ENCODE measurements at regions not wholly inside any gene's neighbourhood (a gene's known extent, or its start where the extent isn't known, plus 50 kb on each side); places are given as distances from the start of the nearest gene placed in this dataset.
"Not testable (repeated sequence)": the region's sequence is repeated elsewhere in the genome, so short reads cannot be mapped to it uniquely, and the experiment has no call there.

DNA sequence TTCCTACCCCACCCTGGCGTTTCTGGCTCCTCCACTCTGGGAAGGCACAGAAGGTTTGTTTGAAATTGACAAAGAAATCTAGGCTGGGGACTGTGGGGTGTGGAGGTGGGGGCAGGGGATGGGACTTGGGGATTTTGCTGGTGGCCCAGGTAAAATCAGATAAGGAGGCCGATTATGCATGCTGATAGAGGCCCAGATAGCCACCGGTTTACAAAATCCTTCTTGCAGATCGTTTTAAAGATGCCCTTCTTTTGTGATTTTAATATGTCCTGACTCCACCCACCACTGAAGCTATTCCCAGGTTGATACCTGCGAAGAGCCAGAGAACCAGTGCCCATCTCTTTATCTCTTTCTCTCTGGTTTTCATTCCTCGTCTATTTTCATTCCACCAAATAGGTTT lies 104.9 kb downstream of the TFAP2C start:
- H3K27ac ChIP-seq (ENCODE audit: low read depth, low read length, poor library complexity, severe bottlenecking) = no peak overlapping the region

DNA sequence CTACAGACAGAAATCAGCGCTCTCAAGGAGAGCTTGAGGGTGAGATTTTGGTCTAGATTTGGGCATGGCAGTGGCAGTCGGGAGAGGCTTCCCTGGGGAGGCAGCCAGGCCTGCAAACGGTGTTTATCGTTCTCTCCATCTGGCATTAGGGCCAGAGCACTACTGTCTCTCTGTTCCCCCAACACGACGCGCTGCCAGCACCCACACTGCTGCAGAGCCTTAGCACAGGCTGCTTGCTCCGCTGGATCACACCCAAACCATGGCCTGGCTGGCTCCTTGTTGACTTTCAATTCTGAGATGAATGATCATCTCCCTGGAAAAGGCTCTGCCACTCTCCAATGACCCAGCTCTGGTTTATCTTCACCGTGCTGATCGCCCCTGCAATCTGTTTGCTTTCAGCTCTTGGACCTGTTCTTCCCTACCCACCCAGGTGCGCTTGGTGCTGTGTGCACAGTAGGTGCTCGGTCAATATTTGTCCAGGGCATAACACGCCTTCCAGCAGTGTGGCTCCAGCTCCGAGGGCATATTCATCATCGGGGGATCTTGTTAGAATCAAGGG lies 106.1 kb downstream of the TFAP2C start:
- Histone ChIP-seq H3K9ac (ENCODE audit: low read length) (no peak overlapping the region), H3K36me3 (ENCODE audit: insufficient read depth, low read length) (no peaks in the 10 kb centered on the region), H3K9me2 (ENCODE audit: low read depth, low read length) (no peaks in the 10 kb centered on the region), H3K27ac (ENCODE audit: low read depth, low read length, poor library complexity, severe bottlenecking) (no peak overlapping the region), H3K4me1 (ENCODE audit: insufficient read depth, low read length, severe bottlenecking) (no peaks in the 10 kb centered on the region), H2AFZ (ENCODE audit: low read length) (no peak overlapping the region), H3F3A (ENCODE audit: insufficient read depth, low read length) (no peaks in the 10 kb centered on the region), H3K27me3 (ENCODE audit: insufficient read depth, low read length) (no peaks in the 10 kb centered on the region), H3K4me3 (ENCODE audit: low read depth, low read length, poor library complexity, severe bottlenecking) (no peak overlapping the region), H3K4me2 (ENCODE audit: low read length) (no peak overlapping the region), H3K9me3 (ENCODE audit: low read length) (no peaks in the 10 kb centered on the region), H4K20me1 (ENCODE audit: insufficient read depth, low read length) (no peaks in the 10 kb centered on the region), H3K79me2 (ENCODE audit: insufficient read depth, low read length) (no peaks in the 10 kb centered on the region)
- TF ChIP-seq, protein P1, sequence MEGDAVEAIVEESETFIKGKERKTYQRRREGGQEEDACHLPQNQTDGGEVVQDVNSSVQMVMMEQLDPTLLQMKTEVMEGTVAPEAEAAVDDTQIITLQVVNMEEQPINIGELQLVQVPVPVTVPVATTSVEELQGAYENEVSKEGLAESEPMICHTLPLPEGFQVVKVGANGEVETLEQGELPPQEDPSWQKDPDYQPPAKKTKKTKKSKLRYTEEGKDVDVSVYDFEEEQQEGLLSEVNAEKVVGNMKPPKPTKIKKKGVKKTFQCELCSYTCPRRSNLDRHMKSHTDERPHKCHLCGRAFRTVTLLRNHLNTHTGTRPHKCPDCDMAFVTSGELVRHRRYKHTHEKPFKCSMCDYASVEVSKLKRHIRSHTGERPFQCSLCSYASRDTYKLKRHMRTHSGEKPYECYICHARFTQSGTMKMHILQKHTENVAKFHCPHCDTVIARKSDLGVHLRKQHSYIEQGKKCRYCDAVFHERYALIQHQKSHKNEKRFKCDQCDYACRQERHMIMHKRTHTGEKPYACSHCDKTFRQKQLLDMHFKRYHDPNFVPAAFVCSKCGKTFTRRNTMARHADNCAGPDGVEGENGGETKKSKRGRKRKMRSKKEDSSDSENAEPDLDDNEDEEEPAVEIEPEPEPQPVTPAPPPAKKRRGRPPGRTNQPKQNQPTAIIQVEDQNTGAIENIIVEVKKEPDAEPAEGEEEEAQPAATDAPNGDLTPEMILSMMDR (IDR thresholded peaks at IDR 0.05; ENCODE audit: low read length) = no peak
- no peak for TF ChIP-seq EZH2 (IDR thresholded peaks at IDR 0.05; ENCODE audit: borderline replicate concordance, low read length)

More for the DNA sequence above, 104.9 kb downstream of the TFAP2C start:
- Histone ChIP-seq H3K9ac (ENCODE audit: low read length) (no peak overlapping the region), H3K27me3 (ENCODE audit: insufficient read depth, low read length) (no peaks in the 10 kb centered on the region), H3K36me3 (ENCODE audit: insufficient read depth, low read length) (no peaks in the 10 kb centered on the region), H3K4me3 (ENCODE audit: low read depth, low read length, poor library complexity, severe bottlenecking) (no peak overlapping the region), H3K9me3 (ENCODE audit: low read length) (no peaks in the 10 kb centered on the region), H3K4me1 (ENCODE audit: insufficient read depth, low read length, severe bottlenecking) (no peaks in the 10 kb centered on the region), H2AFZ (ENCODE audit: low read length) (no peak overlapping the region), H4K20me1 (ENCODE audit: insufficient read depth, low read length) (no peaks in the 10 kb centered on the region), H3K9me2 (ENCODE audit: low read depth, low read length) (no peaks in the 10 kb centered on the region), H3K79me2 (ENCODE audit: insufficient read depth, low read length) (no peaks in the 10 kb centered on the region), H3K4me2 (ENCODE audit: low read length) (no peak overlapping the region), H3F3A (ENCODE audit: insufficient read depth, low read length) (no peaks in the 10 kb centered on the region)
- TF ChIP-seq, protein P1 (IDR thresholded peaks at IDR 0.05; ENCODE audit: low read length) = no peak

DNA sequence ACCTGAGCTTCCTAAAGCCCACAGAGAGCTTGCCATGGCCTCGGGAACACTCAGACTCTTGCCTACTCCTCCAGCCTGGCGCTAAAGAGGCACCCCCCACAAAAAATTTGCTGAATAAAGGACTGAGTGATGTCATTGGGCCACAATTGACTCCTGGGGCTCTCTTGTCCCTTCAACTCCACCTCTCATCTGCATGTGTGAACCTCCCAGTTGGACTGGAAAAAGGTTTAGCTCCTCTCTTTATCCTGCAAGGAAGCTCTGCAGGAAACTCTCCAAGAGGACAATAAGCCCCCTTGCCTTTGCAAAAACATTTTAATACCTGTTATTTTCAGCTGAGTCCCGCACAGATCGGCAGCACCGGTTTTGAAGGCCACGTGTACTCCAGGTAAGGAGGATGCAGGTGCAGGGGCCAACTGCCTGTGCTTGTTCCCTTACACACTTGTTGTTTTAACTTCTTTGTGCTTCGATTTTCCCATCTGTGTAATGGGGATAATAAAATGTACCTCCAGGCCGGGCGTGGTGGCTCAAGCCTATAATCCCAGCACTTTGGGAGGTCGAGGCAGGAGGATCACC lies 107.3 kb downstream of the TFAP2C start:
- no peaks in the 10 kb centered on the region for H3F3A ChIP-seq (ENCODE audit: insufficient read depth, low read length)
- no peaks in the 10 kb centered on the region for H3K9me3 ChIP-seq (ENCODE audit: low read length)
- no peaks in the 10 kb centered on the region for H3K36me3 ChIP-seq (ENCODE audit: insufficient read depth, low read length)
- TF ChIP-seq, protein P1 (IDR thresholded peaks at IDR 0.05; ENCODE audit: low read length) = no peak
- no peak for TF ChIP-seq EZH2 (IDR thresholded peaks at IDR 0.05; ENCODE audit: borderline replicate concordance, low read length)
- H4K20me1 ChIP-seq (ENCODE audit: insufficient read depth, low read length) = no peaks in the 10 kb centered on the region
- no peaks in the 10 kb centered on the region for H3K27me3 ChIP-seq (ENCODE audit: insufficient read depth, low read length)
- no peak overlapping the region for H3K9ac ChIP-seq (ENCODE audit: low read length)
- H3K79me2 ChIP-seq (ENCODE audit: insufficient read depth, low read length) = no peaks in the 10 kb centered on the region
- no peak overlapping the region for H3K4me2 ChIP-seq (ENCODE audit: low read length)
- no peaks in the 10 kb centered on the region for H3K9me2 ChIP-seq (ENCODE audit: low read depth, low read length)
- no peak overlapping the region for H2AFZ ChIP-seq (ENCODE audit: low read length)
- no peak overlapping the region for H3K27ac ChIP-seq (ENCODE audit: low read depth, low read length, poor library complexity, severe bottlenecking)
- no peaks in the 10 kb centered on the region for H3K4me1 ChIP-seq (ENCODE audit: insufficient read depth, low read length, severe bottlenecking)
- no peak overlapping the region for H3K4me3 ChIP-seq (ENCODE audit: low read depth, low read length, poor library complexity, severe bottlenecking)

DNA sequence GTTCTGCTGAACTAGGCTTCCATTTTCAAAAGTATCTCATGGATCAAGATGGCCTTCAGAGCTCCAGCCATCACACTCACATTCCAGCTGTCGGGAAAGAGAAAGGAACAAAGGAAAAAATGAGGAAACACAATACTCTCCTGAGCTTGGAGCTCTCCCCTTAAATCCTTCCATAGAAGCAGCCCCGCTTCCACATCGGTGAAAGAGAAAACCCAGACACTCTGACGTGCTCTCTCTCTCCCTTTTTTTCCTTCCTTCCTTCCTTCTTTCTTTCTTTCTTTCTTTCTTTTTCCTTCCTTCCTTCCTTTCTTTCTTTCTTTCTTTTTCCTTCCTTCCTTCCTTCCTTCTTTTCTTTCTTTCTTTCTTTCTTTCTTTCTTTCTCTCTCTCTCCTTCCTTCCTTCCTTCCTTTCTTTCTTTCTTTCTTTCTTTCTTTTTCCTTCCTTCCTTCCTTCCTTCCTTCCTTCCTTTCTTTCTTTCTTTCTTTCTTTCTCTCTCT lies 115.3 kb downstream of the TFAP2C start:
- H3K27ac ChIP-seq (ENCODE audit: low read depth, low read length, poor library complexity, severe bottlenecking); H3K36me3 ChIP-seq (ENCODE audit: insufficient read depth, low read length); H3K9me3 ChIP-seq (ENCODE audit: low read length); H3K27me3 ChIP-seq (ENCODE audit: insufficient read depth, low read length); H3K4me3 ChIP-seq (ENCODE audit: low read depth, low read length, poor library complexity, severe bottlenecking); H3K4me1 ChIP-seq (ENCODE audit: insufficient read depth, low read length, severe bottlenecking); H3K4me2 ChIP-seq (ENCODE audit: low read length); H3F3A ChIP-seq (ENCODE audit: insufficient read depth, low read length); H3K79me2 ChIP-seq (ENCODE audit: insufficient read depth, low read length); H3K9ac ChIP-seq (ENCODE audit: low read length); H4K20me1 ChIP-seq (ENCODE audit: insufficient read depth, low read length); H3K9me2 ChIP-seq (ENCODE audit: low read depth, low read length); H2AFZ ChIP-seq (ENCODE audit: low read length): not testable (repeated sequence)
